HEK293 (cell line): ENCODE measurements at regions not wholly inside any gene's neighbourhood (a gene's known extent, or its start where the extent isn't known, plus 50 kb on each side); places are given as distances from the start of the nearest gene placed in this dataset.

Experiments
- SCRT2 ChIP-seq: fragments of 450-650 bp; formaldehyde crosslinking; IDR thresholded peaks from 2 replicates; pipeline ENCODE4 v1.5.1; 2016; ENCODE audit warnings: missing biosample characterization, missing genetic modification characterization
- YY1 ChIP-seq: fragments of 450-650 bp; formaldehyde crosslinking; IDR thresholded peaks from 2 replicates; pipeline ENCODE4 v1.5.1; 2018; ENCODE audit warnings: missing biosample characterization, missing genetic modification characterization
- ZNF221 ChIP-seq: fragments of 450-650 bp; formaldehyde crosslinking; IDR thresholded peaks from 2 replicates; pipeline ENCODE4 v1.5.1; 2017; ENCODE audit warnings: missing biosample characterization, missing genetic modification characterization, borderline replicate concordance

DNA sequence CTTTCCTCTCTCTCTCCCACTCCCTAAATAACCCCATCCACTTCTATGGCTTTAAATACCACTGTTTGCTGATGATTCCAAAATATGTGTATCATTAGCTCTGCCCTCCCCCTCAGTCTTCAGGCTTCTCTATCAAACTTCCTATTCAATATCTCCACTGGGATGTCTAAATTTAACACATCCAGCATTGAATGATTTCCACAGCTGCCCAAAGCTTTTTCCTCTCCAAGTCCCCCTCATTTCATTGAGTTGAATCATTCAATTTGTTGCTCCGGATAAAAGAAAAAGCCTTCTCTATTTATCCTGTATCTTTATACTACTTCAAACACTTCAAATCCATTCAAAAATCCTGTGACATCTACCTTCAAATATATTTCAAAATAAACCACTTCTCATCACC lies 225.0 kb downstream of the SEC16B start:
- no peak for TF ChIP-seq SCRT2
- no peak for TF ChIP-seq YY1
- no peak for TF ChIP-seq ZNF221
